A673 (cell line): ENCODE measurements at regions not wholly inside any gene's neighbourhood (a gene's known extent, or its start where the extent isn't known, plus 50 kb on each side); places are given as distances from the start of the nearest gene placed in this dataset.

Source experiments
- BruUV-seq: library from RNA; stranded (reverse); fragments of 400-500 nt; replicated peaks from 2 replicates; lab custom pipeline; 2021; lab: Mats Ljungman, UMichigan
- CTCF ChIA-PET: fragments of 300-600 bp; sonication (Branson Sonifier 250); formaldehyde crosslinking; loops from one replicate; lab custom pipeline; 2022; ENCODE audit warnings: antibody characterized with exemption; lab: Charles Lee
- POLR2A ChIA-PET: fragments of 300-600 bp; sonication (Branson Sonifier 250); formaldehyde crosslinking; loops from one replicate; lab custom pipeline; 2022; ENCODE audit warnings: antibody characterized with exemption; ENCODE audit not compliant: low non-redundant PET; lab: Charles Lee
- DNase-seq: peaks from one replicate; pipeline ENCODE4 v3.0.0-alpha.2; 2015; ENCODE audit warnings: low spot score
- H3K27ac ChIP-seq: fragments of 200-600 bp; sonication (generic); 2 replicates; pipeline ENCODE4 v1.5.1; 2016; ENCODE audit warnings: mixed run types, low read depth, mild to moderate bottlenecking, mixed read lengths, antibody characterized with exemption, low read length; ENCODE audit not compliant: poor library complexity, severe bottlenecking
- H3K27me3 ChIP-seq: fragments of 200-600 bp; sonication (generic); replicated peaks from 2 replicates; pipeline ENCODE4 v1.6.1; 2017; ENCODE audit warnings: mixed run types, low read depth, mild to moderate bottlenecking, mixed read lengths, antibody characterized with exemption, low read length; ENCODE audit not compliant: insufficient read depth, poor library complexity
- H3K36me3 ChIP-seq: fragments of 200-600 bp; sonication (generic); 2 replicates; pipeline ENCODE4 v1.6.1; 2016; ENCODE audit warnings: mixed run types, mild to moderate bottlenecking, mixed read lengths, antibody characterized with exemption, low read length; ENCODE audit not compliant: insufficient read depth, poor library complexity, severe bottlenecking
- H3K4me1 ChIP-seq: fragments of 200-600 bp; sonication (generic); 2 replicates; pipeline ENCODE4 v1.6.1; 2017; ENCODE audit warnings: mixed run types, mild to moderate bottlenecking, mixed read lengths, antibody characterized with exemption, low read length; ENCODE audit not compliant: insufficient read depth, poor library complexity, severe bottlenecking
- H3K4me3 ChIP-seq: fragments of 200-600 bp; sonication (generic); 2 replicates; pipeline ENCODE4 v1.5.1; 2016; ENCODE audit warnings: low read depth, mixed run types, mild to moderate bottlenecking, mixed read lengths, low read length; ENCODE audit not compliant: poor library complexity, severe bottlenecking
- H3K9me3 ChIP-seq: fragments of 200-600 bp; sonication (generic); 2 replicates; pipeline ENCODE4 v1.6.1; 2016; ENCODE audit warnings: mixed run types, low read depth, mild to moderate bottlenecking, mixed read lengths, antibody characterized with exemption, low read length; ENCODE audit not compliant: poor library complexity, severe bottlenecking
- EZH2 ChIP-seq: fragments of 200-600 bp; sonication (generic); IDR thresholded peaks from 2 replicates; pipeline ENCODE4 v1.6.1; 2017; ENCODE audit warnings: borderline replicate concordance, low read depth, mild to moderate bottlenecking, mixed read lengths, antibody characterized with exemption, low read length; ENCODE audit not compliant: poor library complexity, severe bottlenecking
- intact Hi-C: fragments of 100-400 bp; cut with micrococcal nuclease; formaldehyde crosslinking; loops from one replicate; pipeline ENCODE4 v1.10.0; 2022; ENCODE audit not compliant: unreplicated experiment
- TF ChIP-seq, protein P1 (sequence below): fragments of 300-800, 200-600 bp; sonication (generic); conservative IDR thresholded peaks from 2 replicates; pipeline ENCODE4 v1.5.1; 2017; ENCODE audit warnings: low read depth, mild to moderate bottlenecking, antibody characterized with exemption, low read length, moderate library complexity, mixed read lengths

DNA sequence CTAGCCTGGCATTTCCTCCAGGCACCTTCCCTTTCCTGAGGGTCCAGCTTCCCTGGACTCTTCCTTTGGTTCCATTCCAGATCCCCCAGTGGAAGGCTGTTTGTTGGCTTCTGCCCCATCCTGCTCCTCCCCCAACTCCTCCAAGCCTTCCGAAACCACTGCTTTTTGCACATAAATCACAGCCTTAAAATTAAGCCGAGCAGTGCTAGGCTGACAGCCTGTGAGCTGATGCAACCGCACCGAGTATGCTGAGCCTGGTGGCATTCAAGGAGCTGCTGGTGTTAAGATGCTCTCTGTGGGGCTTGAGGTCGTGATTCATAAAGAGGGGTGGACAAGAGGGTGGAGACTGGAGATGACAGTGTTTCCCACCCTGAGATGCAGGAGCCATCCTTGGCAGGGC lies 266.6 kb upstream of the C1orf174 start:
- Histone ChIP-seq H3K4me3 (no peak overlapping the region), H3K9me3 (no peaks in the 10 kb centered on the region), H3K36me3 (no peaks in the 10 kb centered on the region), H3K27me3 (peaks cover 31% of the 10 kb centered on the region), H3K27ac (no peak overlapping the region), H3K4me1 (no peaks in the 10 kb centered on the region)
- ChIA-PET POLR2A (no interaction called here), CTCF (interaction anchor here (0.6 kb wide), 1 partner anchor 484 kb away, joined by 3 read pairs; no protein-coding TSS in a partner anchor)
- no TSS peak for BruUV-seq
- no peak for DNase-seq
- TF ChIP-seq, protein P1, sequence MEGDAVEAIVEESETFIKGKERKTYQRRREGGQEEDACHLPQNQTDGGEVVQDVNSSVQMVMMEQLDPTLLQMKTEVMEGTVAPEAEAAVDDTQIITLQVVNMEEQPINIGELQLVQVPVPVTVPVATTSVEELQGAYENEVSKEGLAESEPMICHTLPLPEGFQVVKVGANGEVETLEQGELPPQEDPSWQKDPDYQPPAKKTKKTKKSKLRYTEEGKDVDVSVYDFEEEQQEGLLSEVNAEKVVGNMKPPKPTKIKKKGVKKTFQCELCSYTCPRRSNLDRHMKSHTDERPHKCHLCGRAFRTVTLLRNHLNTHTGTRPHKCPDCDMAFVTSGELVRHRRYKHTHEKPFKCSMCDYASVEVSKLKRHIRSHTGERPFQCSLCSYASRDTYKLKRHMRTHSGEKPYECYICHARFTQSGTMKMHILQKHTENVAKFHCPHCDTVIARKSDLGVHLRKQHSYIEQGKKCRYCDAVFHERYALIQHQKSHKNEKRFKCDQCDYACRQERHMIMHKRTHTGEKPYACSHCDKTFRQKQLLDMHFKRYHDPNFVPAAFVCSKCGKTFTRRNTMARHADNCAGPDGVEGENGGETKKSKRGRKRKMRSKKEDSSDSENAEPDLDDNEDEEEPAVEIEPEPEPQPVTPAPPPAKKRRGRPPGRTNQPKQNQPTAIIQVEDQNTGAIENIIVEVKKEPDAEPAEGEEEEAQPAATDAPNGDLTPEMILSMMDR = no peak
- no peak for TF ChIP-seq EZH2
- intact Hi-C loops = no loop called here

DNA sequence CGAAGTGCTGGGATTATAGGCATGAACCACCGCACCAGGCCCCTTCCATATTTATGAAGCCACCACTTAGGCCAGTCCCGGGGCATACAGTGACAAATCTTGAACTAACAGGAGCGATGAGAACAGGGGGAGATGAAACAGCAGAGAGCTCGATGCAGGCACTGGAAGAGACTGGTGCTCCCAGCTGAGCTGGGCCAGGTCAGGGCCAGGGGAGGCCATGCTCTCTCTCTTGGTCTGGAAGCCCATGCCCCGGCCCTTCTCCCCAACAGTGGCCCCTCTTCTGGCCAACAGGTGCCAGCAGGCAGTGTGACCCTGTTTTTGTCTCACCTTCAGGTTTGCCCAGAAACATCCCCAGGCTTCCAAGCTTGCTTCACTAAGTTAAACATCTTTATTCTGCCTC lies 269.9 kb upstream of the C1orf174 start:
- CTCF ChIA-PET = no interaction called here
- Histone ChIP-seq H3K9me3 (no peaks in the 10 kb centered on the region), H3K4me1 (no peaks in the 10 kb centered on the region), H3K4me3 (no peak overlapping the region), H3K27ac (no peak overlapping the region), H3K36me3 (no peaks in the 10 kb centered on the region), H3K27me3 (peaks cover 47% of the 10 kb centered on the region)
- POLR2A ChIA-PET = no interaction called here
- intact Hi-C loops = no loop called here
- TF ChIP-seq, protein P1 = no peak
- TF ChIP-seq EZH2 = no peak
- DNase-seq = no peak
- BruUV-seq = no TSS peak

DNA sequence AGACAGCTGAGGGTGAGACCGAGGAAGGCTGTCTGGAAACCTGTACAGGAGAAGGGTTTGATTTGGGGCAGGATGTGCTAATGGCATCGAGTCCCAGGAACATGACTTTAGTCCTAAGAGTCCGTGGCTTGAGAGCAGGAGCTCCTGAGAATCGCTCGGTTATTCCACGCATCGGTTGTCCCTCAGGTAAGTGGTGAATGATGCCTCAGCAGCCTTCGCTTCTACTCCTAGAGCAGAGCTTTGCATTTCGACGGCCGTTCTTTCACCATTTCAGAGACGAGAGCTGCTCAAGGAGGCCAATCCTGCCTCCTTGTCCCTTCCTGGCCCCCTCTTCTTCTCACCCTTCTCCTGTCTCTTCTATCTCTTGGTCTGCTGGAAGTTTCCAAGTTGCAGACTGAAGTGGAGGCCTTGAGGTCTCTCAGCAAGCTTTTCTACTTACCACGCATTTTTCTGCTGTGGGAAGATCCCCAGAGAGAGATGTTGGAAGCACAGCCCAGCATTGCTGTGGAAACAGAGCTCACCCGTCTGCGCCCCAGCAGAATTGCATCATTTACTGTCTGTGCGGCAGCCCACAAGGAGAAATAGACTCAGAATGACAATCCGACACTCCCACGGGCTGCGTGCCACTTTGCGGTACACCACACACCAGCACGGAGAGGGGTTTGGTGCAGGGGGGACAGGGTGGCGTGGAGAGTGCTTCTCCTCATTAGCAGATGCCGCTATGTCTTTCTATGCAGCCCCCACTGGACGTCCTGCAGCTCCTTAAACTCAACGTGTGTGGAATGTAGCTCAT lies 270.7 kb upstream of the C1orf174 start:
- no peaks in the 10 kb centered on the region for H3K9me3 ChIP-seq
- intact Hi-C loops = no loop called here
- CTCF ChIA-PET = no interaction called here
- POLR2A ChIA-PET = no interaction called here
- no peaks in the 10 kb centered on the region for H3K36me3 ChIP-seq
- TF ChIP-seq EZH2 = no peak
- TF ChIP-seq, protein P1 = no peak
- no peak overlapping the region for H3K4me3 ChIP-seq
- DNase-seq = no peak
- peaks cover 47% of the 10 kb centered on the region for H3K27me3 ChIP-seq
- H3K27ac ChIP-seq = no peak overlapping the region
- no TSS peak for BruUV-seq
- H3K4me1 ChIP-seq = no peaks in the 10 kb centered on the region
